Thyroid gland (tissue), 4 donors: ENCODE measurements at regions not wholly inside any gene's neighbourhood (a gene's known extent, or its start where the extent isn't known, plus 50 kb on each side); places are given as distances from the start of the nearest gene placed in this dataset.

Source experiments
- DNase-seq, 2 donors: peaks; one replicate each; pipeline ENCODE4 v3.0.0-alpha.2; 2019
- H3K27ac ChIP-seq, 3 donors: fragments of 200-600 bp; sonication (generic); 1 replicate in 2 of 3; 2 replicates in 1 of 3; pipeline ENCODE4 v1.5.1; 2016 to 2019; ENCODE audit warnings: mild to moderate bottlenecking in 1 of 3, moderate library complexity in 1 of 3
- H3K27me3 ChIP-seq: fragments of 200-600 bp; sonication (generic); one replicate; pipeline ENCODE4 v1.5.1; 2019
- H3K36me3 ChIP-seq, 2 donors: fragments of 200-600 bp; sonication (generic); one replicate each; pipeline ENCODE4 v1.5.1; 2016 to 2019
- H3K4me1 ChIP-seq, 2 donors: fragments of 200-600 bp; sonication (generic); one replicate each; pipeline ENCODE4 v1.5.1; 2017 to 2019
- H3K4me3 ChIP-seq, 3 donors: fragments of 200-600 bp; sonication (generic); replicated peaks in 1 of 3; 1 replicate in 2 of 3; 2 replicates in 1 of 3; pipeline ENCODE4 v1.5.1; 2016; ENCODE audit warnings: mild to moderate bottlenecking in 1 of 3
- H3K9me3 ChIP-seq: fragments of 200-600 bp; sonication (generic); one replicate; pipeline ENCODE4 v1.5.1; 2017
- POLR2A ChIP-seq, 2 donors: fragments of 450-650 bp; IDR thresholded peaks; one replicate each; pipeline ENCODE4 v1.6.1; 2017; ENCODE audit warnings: antibody characterized with exemption in 2 of 2, mild to moderate bottlenecking in 2 of 2, moderate library complexity in 1 of 2
- WGBS, 2 donors: methylation state at CpG; one replicate each; pipeline ENCODE4 v1.1.5; 2017; 5-methylcytosine and 5-hydroxymethylcytosine counted together
- intact Hi-C: fragments of 100-400 bp; cut with DNase I; formaldehyde crosslinking; loops from one replicate; pipeline ENCODE4 v1.15.1; 2023
- TF ChIP-seq, protein P1 (sequence below), 6 experiments: fragments of 200-600 bp in 3 of 6; fragments of 450-650 bp in 3 of 6; sonication (generic) in 3 of 6; IDR thresholded peaks; one replicate each; pipeline ENCODE4 v1.5.1; 2016 to 2019; ENCODE audit warnings: antibody characterized with exemption in 6 of 6, mild to moderate bottlenecking in 2 of 6, inconsistent platforms in 1 of 6, moderate library complexity in 1 of 6

DNA sequence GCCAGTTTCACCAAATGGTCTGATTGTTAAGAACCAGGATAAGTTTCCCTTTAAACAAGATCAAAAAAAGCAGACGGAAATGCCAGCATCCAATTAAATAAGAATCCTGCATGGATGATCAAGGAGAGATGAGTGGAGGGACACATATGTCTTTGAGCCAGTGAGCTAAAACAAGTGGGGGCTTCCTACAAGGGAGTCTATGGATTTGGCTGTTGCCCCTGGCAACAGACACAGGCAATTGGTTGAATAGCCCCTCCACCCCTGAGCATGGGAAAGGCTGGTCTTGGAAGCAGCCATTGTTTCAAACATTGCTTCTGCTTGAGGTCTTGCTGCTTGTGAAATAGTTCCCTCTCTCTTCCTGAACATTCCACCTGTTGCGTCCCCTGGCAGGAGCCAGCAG lies 374.7 kb upstream of the ERCC4 start:
- no peak for DNase-seq
- Histone ChIP-seq H3K36me3 (no peaks in the 10 kb centered on the region), H3K9me3 (no peaks in the 10 kb centered on the region), H3K27me3 (no peaks in the 10 kb centered on the region), H3K27ac (no peak overlapping the region), H3K4me3 (no peak overlapping the region), H3K4me1 (no peaks in the 10 kb centered on the region)
- intact Hi-C loops: no loop called here
- no peak for TF ChIP-seq POLR2A (IDR thresholded peaks at IDR 0.05)
- TF ChIP-seq, protein P1, sequence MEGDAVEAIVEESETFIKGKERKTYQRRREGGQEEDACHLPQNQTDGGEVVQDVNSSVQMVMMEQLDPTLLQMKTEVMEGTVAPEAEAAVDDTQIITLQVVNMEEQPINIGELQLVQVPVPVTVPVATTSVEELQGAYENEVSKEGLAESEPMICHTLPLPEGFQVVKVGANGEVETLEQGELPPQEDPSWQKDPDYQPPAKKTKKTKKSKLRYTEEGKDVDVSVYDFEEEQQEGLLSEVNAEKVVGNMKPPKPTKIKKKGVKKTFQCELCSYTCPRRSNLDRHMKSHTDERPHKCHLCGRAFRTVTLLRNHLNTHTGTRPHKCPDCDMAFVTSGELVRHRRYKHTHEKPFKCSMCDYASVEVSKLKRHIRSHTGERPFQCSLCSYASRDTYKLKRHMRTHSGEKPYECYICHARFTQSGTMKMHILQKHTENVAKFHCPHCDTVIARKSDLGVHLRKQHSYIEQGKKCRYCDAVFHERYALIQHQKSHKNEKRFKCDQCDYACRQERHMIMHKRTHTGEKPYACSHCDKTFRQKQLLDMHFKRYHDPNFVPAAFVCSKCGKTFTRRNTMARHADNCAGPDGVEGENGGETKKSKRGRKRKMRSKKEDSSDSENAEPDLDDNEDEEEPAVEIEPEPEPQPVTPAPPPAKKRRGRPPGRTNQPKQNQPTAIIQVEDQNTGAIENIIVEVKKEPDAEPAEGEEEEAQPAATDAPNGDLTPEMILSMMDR (IDR thresholded peaks at IDR 0.05): no peak
- WGBS, 2 donors: 73 to 83% methylated on average over 2 of the region's 2 CpGs

DNA sequence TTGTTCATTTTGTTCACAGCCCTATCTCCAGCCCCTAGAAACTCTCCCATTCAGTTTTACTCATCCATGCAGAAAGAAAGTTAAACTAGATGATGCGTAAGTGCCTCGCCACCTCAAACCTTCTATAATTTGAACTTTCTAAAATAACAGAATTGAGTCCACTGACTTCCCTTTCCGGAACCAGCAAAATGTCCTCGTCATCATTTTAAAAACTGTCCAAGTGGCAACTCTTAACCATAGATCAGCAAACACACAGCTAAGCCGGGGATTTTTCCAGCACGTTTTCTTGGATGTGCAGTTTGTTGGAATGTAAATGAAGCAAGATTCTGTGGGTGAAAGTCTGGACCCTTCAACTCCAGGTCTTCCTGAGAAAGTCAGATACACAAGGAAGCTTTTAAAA lies 369.7 kb upstream of the ERCC4 start:
- 29 to 40% methylated on average over 6 of the region's 6 CpGs for whole genome bisulfite sequencing, 2 donors
- Histone ChIP-seq H3K4me3 (no peak overlapping the region), H3K36me3 (no peaks in the 10 kb centered on the region), H3K27me3 (no peaks in the 10 kb centered on the region), H3K27ac (no peak overlapping the region), H3K9me3 (no peaks in the 10 kb centered on the region), H3K4me1 (no peaks in the 10 kb centered on the region)
- DNase-seq: no peak
- intact Hi-C loops: no loop called here
- TF ChIP-seq, protein P1 (IDR thresholded peaks at IDR 0.05): no peak
- no peak for TF ChIP-seq POLR2A (IDR thresholded peaks at IDR 0.05)

DNA sequence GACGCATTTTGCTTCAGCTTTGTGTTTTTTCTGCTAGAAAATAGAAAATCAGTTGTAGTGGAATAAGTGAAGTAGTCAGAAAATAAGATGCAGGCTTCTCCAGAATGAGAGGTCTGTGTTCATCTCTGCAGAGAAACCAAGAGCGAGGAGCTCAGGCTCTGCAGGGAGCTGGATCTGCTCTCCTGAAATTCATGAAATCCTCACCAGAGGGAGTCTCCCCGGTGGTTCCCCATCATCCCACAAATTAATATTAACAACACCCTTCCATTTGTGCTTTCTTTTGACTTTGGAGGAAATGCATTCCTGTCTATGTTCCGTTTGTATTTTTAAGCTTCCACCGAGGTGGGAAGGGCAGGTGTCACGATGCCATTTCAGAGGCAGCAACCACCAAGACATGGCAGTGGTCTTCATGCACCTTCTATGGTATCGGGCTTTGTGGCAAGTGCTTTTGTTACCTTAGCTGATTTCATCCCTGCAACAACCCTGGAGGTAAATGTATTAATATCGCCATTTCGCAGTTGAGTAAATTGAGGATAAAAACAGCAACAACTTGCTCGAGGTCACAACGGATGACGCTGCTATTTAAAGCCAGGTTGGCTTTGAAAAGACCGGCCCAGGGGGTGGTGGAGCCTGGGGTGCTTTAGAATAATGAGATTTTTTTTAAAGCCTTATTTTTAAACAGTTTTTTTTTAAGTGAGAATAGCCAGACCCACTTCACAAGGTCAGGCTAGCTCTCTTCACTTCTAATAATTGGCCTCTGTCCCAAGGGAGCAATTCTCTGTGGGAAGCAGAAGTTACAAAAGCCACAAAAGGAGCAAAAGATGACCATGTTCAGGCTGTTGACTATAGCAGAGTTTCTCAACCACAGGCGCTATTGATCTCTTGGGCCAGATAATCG lies 367.6 kb upstream of the ERCC4 start:
- Histone ChIP-seq H3K4me3 (no peak overlapping the region), H3K9me3 (no peaks in the 10 kb centered on the region), H3K27ac (no peak overlapping the region), H3K27me3 (no peaks in the 10 kb centered on the region), H3K4me1 (no peaks in the 10 kb centered on the region), H3K36me3 (no peaks in the 10 kb centered on the region)
- intact Hi-C loops: no loop called here
- no peak for TF ChIP-seq POLR2A (IDR thresholded peaks at IDR 0.05)
- TF ChIP-seq, protein P1 (IDR thresholded peaks at IDR 0.05): no peak
- WGBS, 2 donors: 64 to 65% methylated on average over 15 of the region's 15 CpGs
- DNase-seq: no peak

DNA sequence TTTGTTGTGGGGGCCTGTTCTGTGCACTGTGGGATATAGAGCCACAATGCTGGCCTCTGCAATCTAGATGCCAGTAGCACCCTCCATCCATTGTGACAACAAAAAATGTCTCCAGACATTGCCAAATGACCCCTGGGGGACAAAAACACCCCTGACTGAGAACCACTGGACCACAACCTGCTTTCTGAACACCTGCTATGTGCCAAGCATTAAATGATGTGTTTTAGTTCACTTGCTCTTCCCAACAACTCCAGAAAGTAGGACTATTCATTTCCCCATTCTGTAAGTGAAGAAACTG lies 367.0 kb upstream of the ERCC4 start:
- Histone ChIP-seq H3K9me3 (no peaks in the 10 kb centered on the region), H3K4me1 (no peaks in the 10 kb centered on the region), H3K36me3 (no peaks in the 10 kb centered on the region), H3K27me3 (no peaks in the 10 kb centered on the region), H3K27ac (no peak overlapping the region), H3K4me3 (no peak overlapping the region)
- intact Hi-C loops: no loop called here
- DNase-seq: no peak
- no peak for TF ChIP-seq POLR2A (IDR thresholded peaks at IDR 0.05)
- TF ChIP-seq, protein P1 (IDR thresholded peaks at IDR 0.05): no peak

DNA sequence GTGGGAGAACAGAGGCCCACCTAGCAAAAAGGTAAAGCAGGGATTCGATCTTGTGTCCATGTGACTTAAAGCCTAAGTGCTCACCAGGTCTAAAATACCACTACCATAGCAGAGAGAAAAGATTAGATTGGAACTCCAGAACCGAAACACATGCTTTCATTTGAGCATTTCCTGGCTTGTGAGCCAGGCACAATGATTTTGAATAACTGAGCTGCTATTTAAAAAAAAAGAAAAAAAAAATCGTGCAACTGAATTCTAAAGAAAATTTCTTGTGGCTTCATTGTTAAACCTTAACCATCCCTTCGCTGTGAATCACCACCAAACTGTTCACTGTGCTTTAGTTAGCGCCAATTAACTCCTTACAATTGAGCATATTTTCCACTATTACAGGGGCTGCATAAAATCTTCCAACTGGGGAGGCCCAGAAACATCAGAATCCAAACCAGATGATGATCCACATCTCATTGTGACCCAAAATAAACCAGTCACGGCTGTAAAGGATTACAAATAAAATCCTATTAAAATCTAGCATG lies 366.4 kb upstream of the ERCC4 start:
- H3K4me3 ChIP-seq: no peak overlapping the region
- WGBS, 2 donors: 78% methylated on average over 6 of the region's 6 CpGs
- no peak overlapping the region for H3K27ac ChIP-seq
- no peaks in the 10 kb centered on the region for H3K4me1 ChIP-seq
- intact Hi-C loops: no loop called here
- TF ChIP-seq POLR2A (IDR thresholded peaks at IDR 0.05): no peak
- TF ChIP-seq, protein P1 (IDR thresholded peaks at IDR 0.05): no peak
- H3K9me3 ChIP-seq: no peaks in the 10 kb centered on the region
- H3K27me3 ChIP-seq: no peaks in the 10 kb centered on the region
- H3K36me3 ChIP-seq: no peaks in the 10 kb centered on the region
- no peak for DNase-seq
